Nephron progenitor cell (in vitro differentiated cells): ENCODE measurements at regions not wholly inside any gene's neighbourhood (a gene's known extent, or its start where the extent isn't known, plus 50 kb on each side); places are given as distances from the start of the nearest gene placed in this dataset.

Experiments
- DNase-seq: peaks from one replicate; pipeline ENCODE4 v3.0.0; 2021
- H3K27ac Mint-ChIP-seq: 2 replicates; pipeline ENCODE4 v1.8.0; 2021; ENCODE audit warnings: mild to moderate bottlenecking, moderate library complexity, mixed read lengths
- H3K27me3 Mint-ChIP-seq: 2 replicates; pipeline ENCODE4 v1.8.0; 2021; ENCODE audit warnings: mild to moderate bottlenecking, low read depth, mixed read lengths; ENCODE audit not compliant: poor library complexity
- H3K36me3 Mint-ChIP-seq: 2 replicates; pipeline ENCODE4 v1.8.0; 2021; ENCODE audit warnings: low read depth, mixed read lengths
- H3K4me1 Mint-ChIP-seq: 2 replicates; pipeline ENCODE4 v1.8.0; 2021; ENCODE audit warnings: mixed read lengths
- H3K4me3 Mint-ChIP-seq: 2 replicates; pipeline ENCODE4 v1.8.0; 2021; ENCODE audit warnings: mild to moderate bottlenecking, moderate library complexity, mixed read lengths
- H3K9me3 Mint-ChIP-seq: 2 replicates; pipeline ENCODE4 v1.8.0; 2021; ENCODE audit warnings: mild to moderate bottlenecking, moderate library complexity, mixed read lengths
- TF ChIP-seq, protein P1 (sequence below): fragments of 200-600 bp; sonication (generic); IDR thresholded peaks from 2 replicates; pipeline ENCODE4 v1.5.0; 2021; ENCODE audit warnings: antibody characterized with exemption

- Mint-ChIP-seq H3K9me3 (peaks cover 30% of the 10 kb centered on the region), H3K4me1 (no peaks in the 10 kb centered on the region), H3K27ac (no peak overlapping the region), H3K4me3 (no peak overlapping the region), H3K27me3 (peaks cover 3% of the 10 kb centered on the region), H3K36me3 (peaks cover 14% of the 10 kb centered on the region)
- TF ChIP-seq, protein P1, sequence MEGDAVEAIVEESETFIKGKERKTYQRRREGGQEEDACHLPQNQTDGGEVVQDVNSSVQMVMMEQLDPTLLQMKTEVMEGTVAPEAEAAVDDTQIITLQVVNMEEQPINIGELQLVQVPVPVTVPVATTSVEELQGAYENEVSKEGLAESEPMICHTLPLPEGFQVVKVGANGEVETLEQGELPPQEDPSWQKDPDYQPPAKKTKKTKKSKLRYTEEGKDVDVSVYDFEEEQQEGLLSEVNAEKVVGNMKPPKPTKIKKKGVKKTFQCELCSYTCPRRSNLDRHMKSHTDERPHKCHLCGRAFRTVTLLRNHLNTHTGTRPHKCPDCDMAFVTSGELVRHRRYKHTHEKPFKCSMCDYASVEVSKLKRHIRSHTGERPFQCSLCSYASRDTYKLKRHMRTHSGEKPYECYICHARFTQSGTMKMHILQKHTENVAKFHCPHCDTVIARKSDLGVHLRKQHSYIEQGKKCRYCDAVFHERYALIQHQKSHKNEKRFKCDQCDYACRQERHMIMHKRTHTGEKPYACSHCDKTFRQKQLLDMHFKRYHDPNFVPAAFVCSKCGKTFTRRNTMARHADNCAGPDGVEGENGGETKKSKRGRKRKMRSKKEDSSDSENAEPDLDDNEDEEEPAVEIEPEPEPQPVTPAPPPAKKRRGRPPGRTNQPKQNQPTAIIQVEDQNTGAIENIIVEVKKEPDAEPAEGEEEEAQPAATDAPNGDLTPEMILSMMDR, result no peak
- no peak for DNase-seq
These were observed 264.1 kb downstream of the DACT1 start for GRCh38 chr14:58901826-58902225.

DNA sequence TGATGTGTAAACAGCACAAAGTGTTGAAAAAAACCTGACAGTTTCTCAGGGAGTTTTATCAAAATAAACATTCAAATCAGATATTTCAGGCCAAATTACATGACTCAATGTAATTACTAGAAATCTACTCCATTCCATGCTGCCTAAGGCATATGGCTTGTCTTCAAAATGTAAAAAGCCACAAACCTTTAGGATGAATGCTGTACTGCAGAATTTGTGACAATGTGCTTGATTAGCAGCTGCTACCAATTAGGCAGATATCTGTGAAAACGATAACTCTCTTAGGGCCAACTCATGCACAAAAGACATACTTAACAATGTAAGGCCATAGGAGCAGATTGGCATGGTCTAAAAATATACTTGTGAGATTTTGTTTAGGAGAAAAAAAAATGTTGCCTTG, 267.0 kb downstream of the DACT1 start:
- no peak overlapping the region for H3K4me3 Mint-ChIP-seq
- TF ChIP-seq, protein P1, result no peak
- peaks cover 14% of the 10 kb centered on the region for H3K36me3 Mint-ChIP-seq
- H3K27ac Mint-ChIP-seq, result no peak overlapping the region
- H3K9me3 Mint-ChIP-seq, result peaks cover 31% of the 10 kb centered on the region
- DNase-seq, result no peak
- no peaks in the 10 kb centered on the region for H3K4me1 Mint-ChIP-seq
- no peaks in the 10 kb centered on the region for H3K27me3 Mint-ChIP-seq

- Mint-ChIP-seq H3K36me3 (peaks cover 9% of the 10 kb centered on the region), H3K27me3 (peaks cover 3% of the 10 kb centered on the region), H3K4me3 (no peak overlapping the region), H3K9me3 (peaks cover 25% of the 10 kb centered on the region), H3K4me1 (no peaks in the 10 kb centered on the region), H3K27ac (no peak overlapping the region)
- TF ChIP-seq, protein P1, result no peak
- no peak for DNase-seq
These were observed 270.0 kb downstream of the DACT1 start for GRCh38 chr14:58907803-58908202.

DNA sequence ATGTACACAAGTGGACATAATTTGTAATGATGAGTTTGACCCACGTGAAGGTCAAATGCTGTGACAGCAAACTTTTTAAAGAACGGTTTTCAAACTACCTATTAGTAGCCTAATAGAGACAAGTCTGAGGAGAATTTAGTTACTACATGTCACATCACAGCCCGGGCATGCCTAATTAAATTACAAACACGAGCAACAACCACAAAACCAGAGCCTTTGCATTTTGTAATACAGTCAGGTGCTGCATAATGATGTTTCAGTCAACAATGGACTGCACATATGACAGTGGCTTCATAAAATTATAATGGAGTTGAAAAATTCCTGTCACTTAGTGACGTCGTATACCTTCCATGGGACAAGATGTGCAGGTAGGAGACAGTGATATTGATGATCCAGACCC, 274.5 kb downstream of the DACT1 start:
- Mint-ChIP-seq H3K9me3 (no peaks in the 10 kb centered on the region), H3K27me3 (peaks cover 6% of the 10 kb centered on the region), H3K27ac (no peak overlapping the region)

DNA sequence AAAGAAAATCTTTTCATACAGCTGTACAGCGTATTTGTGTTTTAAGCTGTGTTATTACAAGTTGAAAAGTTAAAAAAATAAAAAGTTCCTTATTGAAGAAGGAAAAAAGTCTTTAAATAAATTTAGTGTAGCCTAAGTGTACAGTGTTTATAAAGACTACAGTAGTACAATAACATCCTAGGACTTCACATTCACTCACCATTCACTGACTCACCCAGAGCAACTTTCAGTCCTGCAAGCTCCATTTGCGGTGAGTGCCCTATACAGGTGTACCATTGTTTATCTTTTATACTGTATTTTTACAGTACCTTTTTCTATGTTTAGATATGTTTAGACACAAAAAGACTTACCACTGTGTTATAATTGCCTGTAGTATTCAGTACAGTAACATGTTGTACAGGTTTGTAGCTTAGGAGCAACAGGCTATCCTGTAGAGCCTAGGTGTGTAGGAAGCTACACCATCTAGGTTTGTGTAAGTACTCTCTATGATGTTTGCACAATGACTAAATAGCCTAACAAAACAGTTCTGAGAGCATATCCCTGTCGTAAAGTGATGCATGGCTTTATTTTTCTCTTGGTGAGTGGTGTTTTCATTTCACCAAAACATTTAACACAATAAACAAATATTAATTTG, 275.2 kb downstream of the DACT1 start:
- no peaks in the 10 kb centered on the region for H3K9me3 Mint-ChIP-seq
- no peak overlapping the region for H3K4me3 Mint-ChIP-seq
- TF ChIP-seq, protein P1, result no peak
- H3K36me3 Mint-ChIP-seq, result no peaks in the 10 kb centered on the region
- no peak for DNase-seq
- H3K4me1 Mint-ChIP-seq, result peaks cover 21% of the 10 kb centered on the region
- no peak overlapping the region for H3K27ac Mint-ChIP-seq
- peaks cover 6% of the 10 kb centered on the region for H3K27me3 Mint-ChIP-seq

More for the DNA sequence above, 274.5 kb downstream of the DACT1 start:
- DNase-seq, result no peak
- TF ChIP-seq, protein P1, result no peak
- Mint-ChIP-seq H3K4me3 (no peak overlapping the region), H3K36me3 (no peaks in the 10 kb centered on the region), H3K4me1 (peaks cover 15% of the 10 kb centered on the region)

DNA sequence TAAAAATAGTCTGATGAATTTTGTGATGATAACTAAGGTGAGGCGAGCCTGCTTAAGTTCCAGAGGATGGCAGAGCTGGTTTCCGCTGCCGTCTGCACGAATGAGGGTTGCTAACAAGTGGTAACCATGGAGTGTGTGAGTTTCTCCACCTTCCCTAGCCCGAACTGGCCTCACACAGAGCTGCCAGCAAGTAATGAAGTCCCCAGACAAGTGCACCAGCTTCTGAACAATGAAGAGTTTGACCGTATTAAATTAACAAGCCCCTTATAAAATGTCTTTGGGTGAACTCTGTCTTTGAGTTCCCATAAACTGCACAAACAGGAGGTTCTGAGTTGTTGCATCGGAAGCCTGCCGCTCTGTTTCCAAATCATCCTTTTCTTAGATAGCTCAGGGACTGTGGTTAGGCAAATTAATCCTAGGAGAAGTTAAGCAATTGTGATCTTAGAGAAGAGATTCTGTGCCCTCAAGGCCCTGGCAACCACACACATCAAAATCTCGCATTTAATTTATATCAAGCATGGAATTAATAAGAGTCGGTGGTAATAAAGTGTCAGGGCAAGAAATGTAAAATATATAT, 274.1 kb upstream of the DAAM1 start:
- Mint-ChIP-seq H3K27me3 (peaks cover 6% of the 10 kb centered on the region), H3K4me1 (peaks cover 35% of the 10 kb centered on the region), H3K27ac (peak overlapping the region; percentile 27), H3K9me3 (no peaks in the 10 kb centered on the region), H3K4me3 (no peak overlapping the region), H3K36me3 (no peaks in the 10 kb centered on the region)
- TF ChIP-seq, protein P1, result no peak
- DNase-seq, result peak; percentile 8
